B cell (primary cell): ENCODE measurements at regions not wholly inside any gene's neighbourhood (a gene's known extent, or its start where the extent isn't known, plus 50 kb on each side); places are given as distances from the start of the nearest gene placed in this dataset.

Experiments used
- ATAC-seq: fragments of 200-7000 bp; cut with Tn5 transposase; one replicate; pipeline ENCODE4 v1.10.0; 2021; ENCODE audit warnings: low read depth, mild to moderate bottlenecking, moderate number of reproducible peaks, moderate library complexity
- CTCF ChIA-PET: fragments of 350-600 bp; sonication (Branson Sonifier 250); formaldehyde crosslinking; loops from one replicate; lab custom pipeline; 2021; ENCODE audit warnings: antibody characterized with exemption, inconsistent platforms; lab: Charles Lee
- POLR2A ChIA-PET: fragments of 350-600 bp; sonication (Branson Sonifier 250); formaldehyde crosslinking; loops from one replicate; lab custom pipeline; 2021; ENCODE audit warnings: antibody characterized with exemption; lab: Charles Lee
- DNase-seq: peaks from one replicate; pipeline ENCODE4 v3.0.0; 2013
- H2AFZ ChIP-seq: 2 replicates; pipeline ENCODE4 v1.6.1; 2012; ENCODE audit warnings: mild to moderate bottlenecking, low read depth, low read length; ENCODE audit not compliant: insufficient read depth, poor library complexity, severe bottlenecking
- H3K27ac ChIP-seq, 2 donors: 1 replicate in 1 of 2; 2 replicates in 1 of 2; pipeline ENCODE4 v1.5.1; 2012 to 2013; ENCODE audit warnings: low read length in 2 of 2, mild to moderate bottlenecking in 2 of 2, moderate library complexity in 1 of 2
- H3K27me3 ChIP-seq, 4 experiments: fragments of 200-600 bp in 1 of 4; sonication (generic) in 1 of 4; replicated peaks in 1 of 4; 1 replicate in 2 of 4; 2 replicates in 2 of 4; pipeline versions ENCODE4 v1.6.1 to v1.7.0; 2013 to 2016; ENCODE audit warnings: low read length in 3 of 4, mild to moderate bottlenecking in 2 of 4, mixed read lengths in 1 of 4, moderate library complexity in 1 of 4; ENCODE audit not compliant: insufficient read depth in 4 of 4, control insufficient read depth in 3 of 4; ENCODE audit errors: control extremely low read depth in 1 of 4
- H3K36me3 ChIP-seq, 2 experiments: replicated peaks in 1 of 2; 1 replicate in 1 of 2; 2 replicates in 1 of 2; pipeline versions ENCODE4 v1.6.1 to v1.7.1; 2013; ENCODE audit warnings: low read length in 1 of 2; ENCODE audit not compliant: insufficient read depth in 2 of 2, control insufficient read depth in 1 of 2; ENCODE audit errors: control extremely low read depth in 1 of 2, extremely low read depth in 1 of 2
- H3K4me1 ChIP-seq, 2 donors: fragments of 200-600 bp in 1 of 2; sonication (generic) in 1 of 2; 1 replicate in 1 of 2; 2 replicates in 1 of 2; pipeline versions ENCODE4 v1.5.1 to v1.6.1; 2013 to 2017; ENCODE audit warnings: low read length in 2 of 2; ENCODE audit not compliant: control insufficient read depth in 2 of 2, insufficient read depth in 2 of 2
- H3K4me2 ChIP-seq: replicated peaks from 2 replicates; pipeline ENCODE3; 2012; ENCODE audit warnings: mild to moderate bottlenecking, low read depth, low read length; ENCODE audit not compliant: poor library complexity, severe bottlenecking
- H3K4me3 ChIP-seq, 5 experiments: fragments of 200-600 bp in 1 of 5; sonication (generic) in 1 of 5; 1 replicate in 3 of 5; 2 replicates in 2 of 5; pipeline versions ENCODE4 v1.5.1 to v1.7.0; 2011 to 2016; ENCODE audit warnings: low read length in 4 of 5, mild to moderate bottlenecking in 4 of 5, low read depth in 2 of 5, control low read depth in 1 of 5, moderate library complexity in 1 of 5; ENCODE audit not compliant: insufficient read depth in 1 of 5; ENCODE audit errors: control extremely low read depth in 1 of 5, extremely low read depth in 1 of 5
- H3K79me2 ChIP-seq: fragments of 200-600 bp; sonication (generic); one replicate; pipeline ENCODE4 v1.6.0; 2016; ENCODE audit warnings: low read length; ENCODE audit not compliant: control insufficient read depth, insufficient read depth
- H3K9ac ChIP-seq: fragments of 200-600 bp; sonication (generic); 2 replicates; pipeline ENCODE4 v1.6.1; 2017; ENCODE audit warnings: mild to moderate bottlenecking, low read length, moderate library complexity
- H3K9me3 ChIP-seq, 3 donors: one replicate each; pipeline versions ENCODE4 v1.6.1 to v1.7.1; 2013; ENCODE audit warnings: low read length in 2 of 3; ENCODE audit not compliant: control insufficient read depth in 2 of 3, insufficient read depth in 1 of 3; ENCODE audit errors: control extremely low read depth in 1 of 3
- H4K20me1 ChIP-seq: 2 replicates; pipeline ENCODE4 v1.6.0; 2012; ENCODE audit warnings: mild to moderate bottlenecking, low read length; ENCODE audit not compliant: insufficient read depth, control insufficient read depth, poor library complexity, severe bottlenecking
- H3K27ac Mint-ChIP-seq: one replicate; pipeline ENCODE4 v1.8.0; 2021; ENCODE audit warnings: mixed read lengths
- H3K27me3 Mint-ChIP-seq: one replicate; pipeline ENCODE4 v1.8.0; 2021; ENCODE audit warnings: mixed read lengths
- H3K4me1 Mint-ChIP-seq: one replicate; pipeline ENCODE4 v1.8.0; 2021; ENCODE audit warnings: mixed read lengths
- H3K4me3 Mint-ChIP-seq: one replicate; pipeline ENCODE4 v1.8.0; 2021; ENCODE audit warnings: mixed read lengths
- H3K9me3 Mint-ChIP-seq: one replicate; pipeline ENCODE4 v1.8.0; 2022; ENCODE audit warnings: mixed read lengths; ENCODE audit not compliant: insufficient read depth
- EZH2 ChIP-seq: IDR thresholded peaks from 2 replicates; pipeline ENCODE4 v1.6.1; 2012; ENCODE audit warnings: borderline replicate concordance, low read depth, mild to moderate bottlenecking, moderate library complexity, low read length; ENCODE audit not compliant: insufficient read depth, poor library complexity, severe bottlenecking
- WGBS: methylation state at CpG from one replicate; pipeline ENCODE4 v1.1.5; 2013; ENCODE audit warnings: missing lambda C conversion rate; ENCODE audit not compliant: insufficient coverage; 5-methylcytosine and 5-hydroxymethylcytosine counted together
- intact Hi-C: fragments of 100-400 bp; cut with micrococcal nuclease; formaldehyde crosslinking; loops from one replicate; pipeline ENCODE4 v1.10.0; 2022
- TF ChIP-seq, protein P1 (sequence below): fragments of 200-600 bp; IDR thresholded peaks from one replicate; pipeline ENCODE4 v1.8.0; 2022; ENCODE audit warnings: antibody characterized with exemption, mild to moderate bottlenecking

DNA sequence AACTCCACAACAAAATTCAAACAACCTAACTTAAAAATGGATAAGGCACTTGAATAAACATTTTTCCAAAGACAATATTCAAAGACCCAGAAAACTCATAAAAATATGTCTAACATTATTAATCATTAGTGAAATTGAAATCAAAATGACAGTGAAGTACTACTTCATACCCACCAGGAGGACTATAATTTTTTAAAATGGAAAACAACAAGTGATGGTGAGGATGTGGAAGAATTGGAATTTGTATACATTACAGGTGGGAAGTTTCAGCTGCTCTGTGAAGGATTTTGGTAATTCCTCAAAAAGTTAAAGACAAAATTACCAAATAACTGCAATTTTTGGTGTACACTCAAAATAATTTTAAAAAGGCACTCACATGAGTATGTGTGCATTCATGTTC lies 920.0 kb downstream of the TDRD15 start:
- H3K27ac ChIP-seq: no peak overlapping the region
- no peaks in the 10 kb centered on the region for H3K27me3 ChIP-seq
- no peak overlapping the region for H3K4me3 Mint-ChIP-seq
- H2AFZ ChIP-seq: no peak overlapping the region
- no peaks in the 10 kb centered on the region for H3K27me3 Mint-ChIP-seq
- no peak overlapping the region for H3K9ac ChIP-seq
- no peaks in the 10 kb centered on the region for H3K4me1 ChIP-seq
- intact Hi-C loops: no loop called here
- ChIA-PET POLR2A (no interaction called here), CTCF (no interaction called here)
- H4K20me1 ChIP-seq: no peaks in the 10 kb centered on the region
- no peak for TF ChIP-seq EZH2
- TF ChIP-seq, protein P1, sequence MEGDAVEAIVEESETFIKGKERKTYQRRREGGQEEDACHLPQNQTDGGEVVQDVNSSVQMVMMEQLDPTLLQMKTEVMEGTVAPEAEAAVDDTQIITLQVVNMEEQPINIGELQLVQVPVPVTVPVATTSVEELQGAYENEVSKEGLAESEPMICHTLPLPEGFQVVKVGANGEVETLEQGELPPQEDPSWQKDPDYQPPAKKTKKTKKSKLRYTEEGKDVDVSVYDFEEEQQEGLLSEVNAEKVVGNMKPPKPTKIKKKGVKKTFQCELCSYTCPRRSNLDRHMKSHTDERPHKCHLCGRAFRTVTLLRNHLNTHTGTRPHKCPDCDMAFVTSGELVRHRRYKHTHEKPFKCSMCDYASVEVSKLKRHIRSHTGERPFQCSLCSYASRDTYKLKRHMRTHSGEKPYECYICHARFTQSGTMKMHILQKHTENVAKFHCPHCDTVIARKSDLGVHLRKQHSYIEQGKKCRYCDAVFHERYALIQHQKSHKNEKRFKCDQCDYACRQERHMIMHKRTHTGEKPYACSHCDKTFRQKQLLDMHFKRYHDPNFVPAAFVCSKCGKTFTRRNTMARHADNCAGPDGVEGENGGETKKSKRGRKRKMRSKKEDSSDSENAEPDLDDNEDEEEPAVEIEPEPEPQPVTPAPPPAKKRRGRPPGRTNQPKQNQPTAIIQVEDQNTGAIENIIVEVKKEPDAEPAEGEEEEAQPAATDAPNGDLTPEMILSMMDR: no peak
- ATAC-seq (no peak), DNase-seq (no peak)
- no peaks in the 10 kb centered on the region for H3K9me3 ChIP-seq
- no peak overlapping the region for H3K4me3 ChIP-seq
- H3K9me3 Mint-ChIP-seq: peaks cover 4% of the 10 kb centered on the region
- no peaks in the 10 kb centered on the region for H3K36me3 ChIP-seq
- no peak overlapping the region for H3K27ac Mint-ChIP-seq
- no peaks in the 10 kb centered on the region for H3K79me2 ChIP-seq
- no peaks in the 10 kb centered on the region for H3K4me1 Mint-ChIP-seq
- no peak overlapping the region for H3K4me2 ChIP-seq

DNA sequence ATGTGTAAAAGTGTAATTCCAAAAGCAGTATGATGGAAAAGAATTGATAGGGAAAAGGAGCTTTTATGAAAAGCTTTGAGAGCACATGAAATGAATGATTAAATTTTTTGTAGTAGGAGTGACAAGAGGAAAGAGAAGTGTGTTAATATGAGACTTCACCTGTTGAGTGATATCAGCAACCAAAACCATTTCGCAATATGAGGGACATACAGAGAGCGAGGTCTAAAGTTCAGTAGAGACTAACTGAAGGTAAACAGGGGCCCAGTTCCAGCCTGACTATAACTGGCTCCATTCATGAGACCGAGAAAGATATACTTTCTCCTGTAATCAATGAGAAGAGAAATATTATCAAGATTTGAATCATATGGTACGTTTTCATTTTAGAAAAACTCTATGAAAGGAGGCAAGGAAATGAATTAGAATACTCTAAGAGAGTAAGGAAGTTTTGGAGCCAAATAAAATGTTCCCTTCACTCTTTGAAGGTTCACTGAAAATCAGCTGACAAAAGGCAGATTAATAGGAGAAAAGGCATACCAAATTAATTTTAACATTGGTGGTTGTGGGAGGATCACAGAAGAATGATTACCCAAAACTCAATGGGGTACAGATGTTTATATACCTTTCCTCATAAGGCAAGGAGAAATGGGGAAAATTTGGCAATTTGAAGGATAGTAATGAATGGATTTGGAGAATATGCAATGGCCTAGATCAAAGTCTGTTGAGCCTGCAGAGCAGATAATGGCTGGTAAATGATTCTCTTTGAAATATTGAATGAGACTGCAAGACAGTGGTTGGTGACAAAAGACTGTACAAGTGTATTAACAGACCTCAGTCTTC lies 932.2 kb downstream of the TDRD15 start:
- ATAC-seq: no peak
- no peaks in the 10 kb centered on the region for H4K20me1 ChIP-seq
- H2AFZ ChIP-seq: no peak overlapping the region
- no peak overlapping the region for H3K4me2 ChIP-seq
- no peak overlapping the region for H3K9ac ChIP-seq
- H3K27ac Mint-ChIP-seq: no peak overlapping the region
- intact Hi-C loops: no loop called here
- no peak overlapping the region for H3K4me3 ChIP-seq
- no peaks in the 10 kb centered on the region for H3K4me1 Mint-ChIP-seq
- CTCF ChIA-PET: no interaction called here
- 93% methylated on average over 2 of the region's 4 CpGs for WGBS
- TF ChIP-seq EZH2: no peak
- TF ChIP-seq, protein P1: no peak
- POLR2A ChIA-PET: no interaction called here
- peaks cover 3% of the 10 kb centered on the region for H3K9me3 Mint-ChIP-seq
- no peak for DNase-seq
- no peaks in the 10 kb centered on the region for H3K4me1 ChIP-seq
- no peaks in the 10 kb centered on the region for H3K27me3 Mint-ChIP-seq
- H3K27me3 ChIP-seq: no peaks in the 10 kb centered on the region
- no peak overlapping the region for H3K4me3 Mint-ChIP-seq
- H3K79me2 ChIP-seq: no peaks in the 10 kb centered on the region
- H3K36me3 ChIP-seq: no peaks in the 10 kb centered on the region
- no peak overlapping the region for H3K27ac ChIP-seq
- no peaks in the 10 kb centered on the region for H3K9me3 ChIP-seq
